Ectodermal cell (in vitro differentiated cells): ENCODE measurements at regions not wholly inside any gene's neighbourhood (a gene's known extent, or its start where the extent isn't known, plus 50 kb on each side); places are given as distances from the start of the nearest gene placed in this dataset.

ENCODE experiments used
- H3K27ac ChIP-seq: 2 replicates; pipeline ENCODE4 v1.7.0; 2013; ENCODE audit warnings: mild to moderate bottlenecking, low read depth, low read length; ENCODE audit not compliant: insufficient read depth, poor library complexity, severe bottlenecking
- H3K27me3 ChIP-seq: 2 replicates; pipeline ENCODE4 v1.7.0; 2013; ENCODE audit warnings: mild to moderate bottlenecking, low read length; ENCODE audit not compliant: insufficient read depth, control insufficient read depth, poor library complexity, severe bottlenecking
- H3K36me3 ChIP-seq: one replicate; pipeline ENCODE4 v1.7.0; 2013; ENCODE audit warnings: low read length; ENCODE audit not compliant: control insufficient read depth, insufficient read depth
- H3K4me1 ChIP-seq: one replicate; pipeline ENCODE4 v1.7.0; 2013; ENCODE audit warnings: low read length; ENCODE audit not compliant: control insufficient read depth, insufficient read depth
- H3K4me3 ChIP-seq: 2 replicates; pipeline ENCODE4 v1.7.0; 2013; ENCODE audit warnings: low read depth, low read length, control low read depth; ENCODE audit not compliant: insufficient read depth
- H3K9me3 ChIP-seq: 2 replicates; pipeline ENCODE4 v1.7.0; 2013; ENCODE audit warnings: mild to moderate bottlenecking, low read length, moderate library complexity; ENCODE audit not compliant: control insufficient read depth
- WGBS, 2 experiments: methylation state at CpG; one replicate each; pipeline ENCODE4 v1.1.7; 2013; ENCODE audit warnings: missing lambda C conversion rate in 2 of 2; 5-methylcytosine and 5-hydroxymethylcytosine counted together

DNA sequence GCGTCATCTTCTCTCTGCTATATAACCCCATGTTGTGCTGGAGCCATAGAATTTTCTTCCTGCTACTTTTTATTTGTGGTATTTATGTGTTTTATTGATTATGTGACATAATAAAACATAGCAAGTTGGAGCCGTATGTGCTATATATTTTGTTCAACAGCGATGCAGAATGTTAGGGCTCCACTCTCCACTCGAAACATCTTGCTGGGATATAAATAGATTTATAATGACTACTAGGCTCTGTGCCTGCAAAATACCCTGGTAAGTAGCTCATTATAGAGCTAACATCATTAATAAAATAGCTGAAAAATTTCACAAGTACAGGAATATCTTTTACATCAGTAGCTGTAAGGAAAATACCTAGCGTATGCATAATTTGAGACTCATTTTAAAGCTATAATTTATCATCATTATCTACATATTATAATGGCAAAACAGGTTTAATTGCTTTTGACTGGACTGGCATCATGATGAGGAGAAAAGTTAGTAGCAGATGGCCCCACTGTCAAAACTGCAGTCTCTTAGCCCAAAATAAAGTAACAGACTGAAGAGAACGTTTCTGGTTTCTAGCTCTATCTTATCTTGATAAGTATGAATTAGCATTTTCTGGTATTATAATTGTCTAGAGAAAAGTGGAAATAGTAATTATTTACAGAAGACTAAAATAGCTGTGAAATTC, 263.0 kb downstream of the NEDD1 start:
- Histone ChIP-seq H3K36me3 (no peaks in the 10 kb centered on the region), H3K9me3 (no peaks in the 10 kb centered on the region), H3K4me1 (peaks cover 26% of the 10 kb centered on the region), H3K27ac (no peak overlapping the region), H3K27me3 (no peaks in the 10 kb centered on the region), H3K4me3 (no peak overlapping the region)
- 92 to 96% methylated on average over 5 to 6 of the region's 6 CpGs for WGBS, 2 experiments

DNA sequence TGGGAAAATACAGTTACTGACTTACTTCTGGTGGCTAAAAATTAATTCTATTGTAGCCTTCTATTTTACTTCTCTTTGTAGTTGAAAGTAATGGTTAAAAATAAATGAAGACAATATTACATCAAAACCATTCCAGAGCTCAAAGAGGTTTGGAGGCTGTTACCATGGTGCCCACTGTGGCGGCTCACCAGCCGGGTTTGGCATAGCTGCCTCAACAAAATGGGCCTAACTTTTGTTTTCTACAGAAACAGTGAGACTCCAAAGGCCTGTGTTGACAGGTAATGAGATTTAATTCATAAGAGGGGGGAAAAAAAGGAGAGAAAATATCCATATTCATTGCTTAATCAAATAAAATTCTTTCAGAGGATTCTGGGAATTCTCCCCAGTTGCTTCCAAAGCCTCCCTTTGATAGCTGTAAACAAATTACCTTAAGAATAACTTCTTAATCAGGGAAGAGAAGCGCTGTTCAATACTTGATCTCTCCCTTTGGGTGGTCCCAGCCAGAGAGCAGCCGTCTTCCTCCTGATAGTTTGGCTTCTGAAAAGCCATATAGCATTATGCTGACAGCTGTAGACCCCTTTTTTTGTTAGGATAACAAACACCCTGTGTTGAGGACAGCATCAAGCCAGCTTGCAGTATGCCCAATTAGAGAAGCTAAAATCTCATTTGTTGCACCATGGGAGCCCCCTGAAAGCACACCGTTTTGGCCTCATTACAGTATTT, 266.8 kb downstream of the NEDD1 start:
- WGBS, 2 experiments, result 14 to 17% methylated on average over 5 of the region's 5 CpGs
- Histone ChIP-seq H3K36me3 (no peaks in the 10 kb centered on the region), H3K4me1 (peaks cover 27% of the 10 kb centered on the region), H3K27ac (peak overlapping the region; percentile 83), H3K9me3 (no peaks in the 10 kb centered on the region), H3K4me3 (no peak overlapping the region), H3K27me3 (no peaks in the 10 kb centered on the region)

DNA sequence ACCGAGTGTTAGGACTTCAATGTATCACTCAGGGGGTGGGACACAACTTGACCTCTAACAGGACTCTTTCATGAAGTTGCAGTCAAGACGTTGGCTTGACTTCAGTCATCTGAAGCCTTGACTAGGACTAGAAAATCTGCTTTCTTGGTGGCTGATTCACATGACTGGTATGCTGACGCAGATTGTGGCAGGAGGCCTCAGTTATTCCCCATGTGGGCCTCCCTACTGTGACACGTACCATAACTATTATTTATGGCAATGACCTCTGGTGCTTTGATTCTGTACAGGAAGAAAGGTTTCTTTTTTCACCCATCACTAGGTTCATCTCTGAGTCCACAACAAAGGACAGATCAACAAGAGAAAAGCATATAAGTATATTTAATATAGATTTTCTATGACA, 270.4 kb downstream of the NEDD1 start:
- no peak overlapping the region for H3K27ac ChIP-seq
- no peaks in the 10 kb centered on the region for H3K9me3 ChIP-seq
- H3K4me3 ChIP-seq, result no peak overlapping the region
- 95% methylated on average over 4 of the region's 4 CpGs for WGBS, 2 experiments
- H3K27me3 ChIP-seq, result no peaks in the 10 kb centered on the region
- H3K36me3 ChIP-seq, result no peaks in the 10 kb centered on the region
- H3K4me1 ChIP-seq, result peaks cover 20% of the 10 kb centered on the region

DNA sequence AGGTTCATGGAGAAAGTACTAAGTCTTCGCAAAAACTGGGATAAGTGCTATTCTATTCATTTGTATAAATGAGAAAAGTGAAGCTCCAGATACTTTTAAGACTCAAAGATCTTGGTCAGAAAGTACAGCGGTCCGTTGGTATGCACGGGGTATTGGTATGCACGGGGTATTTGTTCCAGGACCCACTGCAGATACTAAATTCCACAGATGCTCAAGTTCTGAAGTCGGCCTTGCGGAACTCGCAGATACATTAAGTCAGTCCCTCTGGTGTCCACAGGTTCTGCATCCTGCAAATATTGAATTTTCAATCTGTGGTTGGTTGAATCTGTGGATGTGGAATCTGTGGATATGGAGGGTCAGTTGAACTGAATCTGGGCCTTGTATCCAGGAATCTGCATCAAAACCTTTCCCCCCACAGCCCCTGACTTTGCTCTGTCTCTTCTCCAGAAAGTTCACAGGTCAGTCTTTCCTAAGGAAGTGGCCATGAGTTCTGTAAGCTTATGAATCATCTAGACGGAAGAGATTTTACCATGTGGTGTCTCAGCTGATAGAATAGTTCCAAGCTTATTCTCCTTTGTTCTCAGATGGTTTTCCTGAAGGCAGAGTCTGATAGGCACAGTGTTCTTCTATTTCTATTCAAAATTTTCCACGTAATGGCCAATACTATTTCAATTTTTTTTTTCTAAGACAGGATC, 274.7 kb downstream of the NEDD1 start:
- Histone ChIP-seq H3K9me3 (no peaks in the 10 kb centered on the region), H3K4me3 (no peak overlapping the region), H3K27ac (no peak overlapping the region), H3K36me3 (no peaks in the 10 kb centered on the region), H3K27me3 (no peaks in the 10 kb centered on the region), H3K4me1 (no peaks in the 10 kb centered on the region)
- 85 to 87% methylated on average over 10 of the region's 10 CpGs for WGBS, 2 experiments

DNA sequence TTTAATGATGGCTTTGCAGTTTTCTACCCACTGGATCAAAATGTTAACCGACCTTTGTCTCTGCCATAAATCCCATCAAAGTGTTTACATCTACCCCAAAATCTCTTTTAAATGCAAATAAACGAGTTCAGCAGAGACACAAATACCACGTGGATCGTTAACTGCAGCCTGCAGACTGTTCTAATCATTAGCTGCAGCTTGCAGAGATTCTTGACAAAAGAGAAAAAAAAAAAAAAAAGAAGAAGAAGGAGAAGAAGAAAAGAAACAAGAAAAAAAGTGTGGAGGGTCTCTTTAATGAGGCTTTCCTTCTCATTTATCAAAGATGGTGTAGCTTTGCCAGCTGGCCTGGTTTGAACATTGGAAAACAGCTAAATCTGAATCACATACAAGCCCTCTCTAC, 275.7 kb downstream of the NEDD1 start:
- Histone ChIP-seq H3K27me3 (no peaks in the 10 kb centered on the region), H3K4me3 (no peak overlapping the region), H3K9me3 (peaks cover 2% of the 10 kb centered on the region), H3K27ac (no peak overlapping the region), H3K36me3 (no peaks in the 10 kb centered on the region), H3K4me1 (no peaks in the 10 kb centered on the region)
- WGBS, 2 experiments, result 40 to 42% methylated on average over 4 of the region's 4 CpGs

DNA sequence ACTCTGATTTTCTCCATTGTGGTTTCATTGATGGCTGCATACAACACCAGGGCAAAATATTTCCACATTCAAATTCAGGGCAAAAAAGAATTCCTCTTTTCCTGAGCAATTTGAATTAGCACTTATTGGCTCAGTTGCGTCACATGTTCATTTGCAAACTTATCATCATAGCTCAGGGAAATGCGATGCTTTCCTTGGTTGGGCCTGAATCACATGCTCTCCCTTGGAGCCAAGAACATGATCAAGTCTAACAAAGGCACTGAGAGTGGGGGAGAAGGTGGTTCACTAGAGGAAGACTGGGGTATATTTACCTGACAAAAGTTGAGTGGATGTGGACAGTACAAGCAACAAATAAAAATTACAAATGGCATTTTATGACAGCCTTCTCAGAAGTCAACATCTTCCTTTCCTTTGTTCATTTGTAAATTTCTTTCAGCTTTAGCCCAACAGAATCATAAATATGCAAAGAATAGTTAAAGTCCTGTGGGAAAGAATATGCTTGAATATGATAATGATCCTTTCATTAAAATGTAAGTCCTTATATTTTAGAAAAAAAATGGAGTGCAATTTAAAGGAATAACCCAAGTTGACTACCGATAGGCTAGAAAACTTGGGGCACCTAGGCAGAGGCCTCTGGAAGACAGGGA, 277.2 kb downstream of the NEDD1 start:
- Histone ChIP-seq H3K27ac (no peak overlapping the region), H3K4me1 (peaks cover 1% of the 10 kb centered on the region), H3K27me3 (no peaks in the 10 kb centered on the region), H3K4me3 (no peak overlapping the region), H3K9me3 (peaks cover 2% of the 10 kb centered on the region), H3K36me3 (no peaks in the 10 kb centered on the region)
- WGBS, 2 experiments, result 94 to 100% methylated on average over 3 of the region's 3 CpGs

DNA sequence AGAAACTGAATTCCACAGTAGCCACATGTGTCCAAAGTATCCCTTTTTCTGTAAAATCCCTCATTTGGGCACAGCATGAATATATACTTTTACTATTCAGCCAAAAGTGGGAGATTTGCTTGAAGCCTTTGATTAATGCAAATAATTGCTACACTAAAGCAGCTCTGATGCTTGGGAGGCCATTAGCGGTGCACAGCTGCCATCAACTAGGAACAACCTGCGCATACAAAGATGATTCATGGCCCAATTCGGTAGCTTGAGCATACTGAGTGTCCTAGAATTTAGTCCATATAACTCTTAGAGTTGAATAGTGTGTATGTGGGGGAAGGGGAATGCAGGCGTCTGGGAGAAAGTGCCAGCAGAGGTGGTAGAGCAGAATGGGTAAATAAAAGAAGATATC, 277.0 kb upstream of the RMST start:
- no peak overlapping the region for H3K4me3 ChIP-seq
- H3K9me3 ChIP-seq, result peaks cover 2% of the 10 kb centered on the region
- no peaks in the 10 kb centered on the region for H3K36me3 ChIP-seq
- H3K4me1 ChIP-seq, result peaks cover 13% of the 10 kb centered on the region
- no peaks in the 10 kb centered on the region for H3K27me3 ChIP-seq
- no peak overlapping the region for H3K27ac ChIP-seq
- 91 to 96% methylated on average over 4 of the region's 4 CpGs for WGBS, 2 experiments

DNA sequence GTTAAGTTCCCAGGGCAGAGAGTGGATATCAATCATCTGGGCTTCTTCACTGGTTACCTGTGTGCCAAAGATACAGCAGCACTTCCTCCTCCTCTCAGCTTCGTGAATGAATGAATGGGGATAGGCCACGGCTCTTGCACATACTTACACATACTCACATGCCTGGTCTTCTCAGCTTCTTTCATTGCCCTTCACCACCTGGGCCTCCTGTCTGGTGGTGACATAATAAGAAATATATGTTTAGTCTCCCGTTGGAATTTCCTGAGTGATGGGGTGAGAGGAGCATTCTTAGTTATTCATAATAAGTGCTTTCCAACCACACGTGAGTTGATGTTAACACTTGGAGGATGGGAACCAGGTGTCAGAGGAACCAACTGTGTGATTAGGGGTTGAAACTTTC, 268.1 kb upstream of the RMST start:
- peaks cover 6% of the 10 kb centered on the region for H3K9me3 ChIP-seq
- 91 to 95% methylated on average over 4 of the region's 4 CpGs for WGBS, 2 experiments

DNA sequence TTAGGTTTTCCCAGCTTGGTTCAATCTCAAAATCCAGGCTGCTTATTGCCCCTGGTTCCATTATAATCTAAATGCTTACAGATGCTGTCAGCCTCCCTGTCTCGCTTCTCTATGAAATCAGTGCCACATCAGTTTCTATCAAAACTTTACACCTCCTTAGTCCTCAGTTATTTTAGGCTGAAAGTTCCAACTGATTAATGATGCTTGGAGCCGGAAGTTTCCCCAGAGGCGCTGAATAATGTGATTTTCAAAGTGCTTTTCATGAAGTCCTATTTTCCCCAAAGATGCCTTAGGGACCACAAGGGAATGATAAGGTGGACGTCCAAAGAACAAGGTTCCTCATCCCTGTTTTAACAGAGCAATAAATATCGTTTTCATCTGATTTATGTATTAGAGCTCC, 262.4 kb upstream of the RMST start:
- WGBS, 2 experiments, result 94 to 97% methylated on average over 5 of the region's 5 CpGs
- no peaks in the 10 kb centered on the region for H3K36me3 ChIP-seq
- H3K4me1 ChIP-seq, result peaks cover 8% of the 10 kb centered on the region
- peaks cover 2% of the 10 kb centered on the region for H3K9me3 ChIP-seq
- no peak overlapping the region for H3K27ac ChIP-seq
- no peaks in the 10 kb centered on the region for H3K27me3 ChIP-seq
- no peak overlapping the region for H3K4me3 ChIP-seq

More for the DNA sequence above, 268.1 kb upstream of the RMST start:
- Histone ChIP-seq H3K36me3 (no peaks in the 10 kb centered on the region), H3K27ac (no peak overlapping the region), H3K4me1 (peaks cover 10% of the 10 kb centered on the region), H3K4me3 (no peak overlapping the region), H3K27me3 (no peaks in the 10 kb centered on the region)

DNA sequence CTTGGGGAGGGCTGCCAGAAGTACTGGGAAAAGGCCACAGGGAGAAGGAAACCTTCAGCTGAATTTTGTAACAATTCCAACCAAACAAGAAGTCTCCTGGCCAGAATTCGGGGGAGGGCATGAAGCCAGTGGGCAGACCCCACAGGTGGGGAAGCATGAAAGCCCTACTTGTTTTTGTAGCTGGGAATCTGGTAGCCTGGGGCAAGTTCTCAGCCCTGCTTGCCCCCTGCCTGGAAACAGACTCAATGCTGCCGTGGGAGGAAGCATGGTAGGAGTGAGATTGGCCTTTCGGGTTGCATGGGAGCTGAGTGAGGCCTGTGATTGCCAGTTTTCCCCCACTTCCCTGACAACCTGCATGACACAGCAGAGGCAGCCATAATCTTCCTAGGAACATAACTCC, 259.2 kb upstream of the RMST start:
- peaks cover 2% of the 10 kb centered on the region for H3K9me3 ChIP-seq
- no peaks in the 10 kb centered on the region for H3K36me3 ChIP-seq
- H3K4me3 ChIP-seq, result no peak overlapping the region
- H3K4me1 ChIP-seq, result peaks cover 8% of the 10 kb centered on the region
- WGBS, 2 experiments, result 89 to 92% methylated on average over 3 of the region's 3 CpGs
- H3K27me3 ChIP-seq, result no peaks in the 10 kb centered on the region
- H3K27ac ChIP-seq, result no peak overlapping the region
